ENCODE measurements at regions not wholly inside any gene's neighbourhood (a gene's known extent, or its start where the extent isn't known, plus 50 kb on each side); places are given as distances from the start of the nearest gene placed in this dataset.

GRCh38 chr6:138018297-138018696, 88.9 kb downstream of the PERP start:
- TF ChIP-seq CTCF (conservative IDR thresholded peaks at IDR 0.05 in 1 of 2, IDR thresholded peaks at IDR 0.05 in 1 of 2; ENCODE audit: extremely low read depth in 1 of 2, insufficient read depth in 1 of 2, low read depth in 1 of 2, low read length in 2 of 2) = no peak
- TF ChIP-seq EZH2 (IDR thresholded peaks at IDR 0.05; ENCODE audit: borderline replicate concordance, low read length) = no peak
